ENCODE measurements at regions not wholly inside any gene's neighbourhood (a gene's known extent, or its start where the extent isn't known, plus 50 kb on each side); places are given as distances from the start of the nearest gene placed in this dataset.

DNA sequence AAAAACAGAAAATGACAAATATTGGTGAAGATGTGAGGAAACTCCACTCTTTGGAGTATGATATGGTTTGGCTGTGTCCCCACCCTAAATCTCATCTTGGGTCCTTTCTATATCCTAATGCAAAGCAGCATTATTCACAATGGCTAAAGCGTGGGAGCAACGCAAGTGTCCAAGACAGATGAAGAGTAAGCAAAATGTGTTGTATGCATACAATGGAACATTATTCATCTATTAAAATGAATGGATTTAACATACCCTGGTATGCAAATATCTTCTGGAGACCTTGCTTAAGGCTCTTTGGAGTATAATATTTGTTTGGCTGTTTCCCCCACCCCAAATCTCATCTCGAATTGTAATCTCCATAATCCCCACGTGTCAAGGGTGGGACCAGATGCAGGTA is 839.8 kb upstream of the POM121L12 start:
- Histone ChIP-seq H3K23ac (ENCODE audit: low read length) (no peak overlapping the region), H2BK5ac (ENCODE audit: low read length) (no peak overlapping the region), H3K79me2 (ENCODE audit: control insufficient read depth, insufficient read depth, low read length) (no peaks in the 10 kb centered on the region), H4K5ac (ENCODE audit: low read length) (no peak overlapping the region), H3K36me3 (ENCODE audit: control insufficient read depth, insufficient read depth, low read length) (no peaks in the 10 kb centered on the region), H3K4me3 (ENCODE audit: low read length) (no peak overlapping the region), H2BK120ac (ENCODE audit: low read depth, low read length) (no peak overlapping the region), H2AK5ac (ENCODE audit: low read length) (no peak overlapping the region), H3K4me2 (ENCODE audit: low read length) (no peak overlapping the region), H3K56ac (ENCODE audit: low read length) (no peak overlapping the region), H2BK15ac (replicated peaks; ENCODE audit: low read depth) (no peak overlapping the region), H4K8ac (ENCODE audit: low read depth, low read length) (no peak overlapping the region), H3K27me3 (ENCODE audit: insufficient read depth, low read length, poor library complexity) (no peaks in the 10 kb centered on the region), H3K4ac (ENCODE audit: low read depth, low read length) (no peak overlapping the region), H3K18ac (ENCODE audit: low read length) (no peak overlapping the region), H3K79me1 (ENCODE audit: low read length) (no peaks in the 10 kb centered on the region), H3K27ac (ENCODE audit: low read depth, low read length) (no peak overlapping the region), H3K9ac (ENCODE audit: low read length) (no peak overlapping the region), H3K4me1 (ENCODE audit: control insufficient read depth, low read depth, low read length) (no peaks in the 10 kb centered on the region)
- DNase-seq: no peak
- WGBS (ENCODE audit: extremely low coverage, insufficient coverage, low lambda C conversion rate): no CpG with 5 or more reads among the region's 4 CpGs

DNA sequence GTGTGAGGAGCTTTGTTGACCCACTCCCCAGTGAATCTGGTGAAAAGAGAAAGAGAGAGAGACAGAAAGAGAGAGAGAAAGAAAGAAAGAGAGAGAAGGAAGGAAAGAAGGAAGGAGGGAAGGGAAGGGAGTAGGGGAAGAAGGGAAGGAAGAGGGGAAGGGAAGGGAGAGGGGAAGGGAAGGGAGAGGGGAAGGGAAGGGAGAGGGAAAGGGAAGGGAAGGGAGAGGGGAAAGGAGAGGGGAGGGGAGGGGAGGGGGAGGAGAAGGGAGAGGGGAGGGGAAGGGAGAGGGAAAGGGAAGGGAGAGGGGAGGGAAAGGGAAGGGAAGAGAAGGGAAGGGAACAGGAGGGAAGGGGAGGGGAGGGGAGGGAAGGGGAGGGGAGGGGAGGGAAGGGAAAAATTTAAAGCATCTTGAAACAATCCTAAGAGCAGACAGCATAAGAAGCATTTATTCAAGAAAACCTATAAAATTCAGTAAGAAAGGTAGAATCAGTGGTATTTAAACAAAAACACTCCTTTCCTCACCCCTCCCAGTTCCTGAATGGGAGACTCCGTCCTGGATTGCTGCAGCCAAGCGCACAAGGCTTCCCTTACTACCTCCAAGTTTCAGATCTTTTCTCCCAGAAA is 846.2 kb upstream of the POM121L12 start:
- Histone ChIP-seq H3K23ac (ENCODE audit: low read length) (no peak overlapping the region), H3K4me1 (ENCODE audit: control insufficient read depth, low read depth, low read length) (no peaks in the 10 kb centered on the region), H2BK15ac (replicated peaks; ENCODE audit: low read depth) (no peak overlapping the region), H2BK5ac (ENCODE audit: low read length) (no peak overlapping the region), H3K18ac (ENCODE audit: low read length) (no peak overlapping the region), H3K4ac (ENCODE audit: low read depth, low read length) (no peak overlapping the region), H4K5ac (ENCODE audit: low read length) (no peak overlapping the region), H3K4me3 (ENCODE audit: low read length) (no peak overlapping the region), H3K79me1 (ENCODE audit: low read length) (no peaks in the 10 kb centered on the region), H3K4me2 (ENCODE audit: low read length) (no peak overlapping the region), H3K79me2 (ENCODE audit: control insufficient read depth, insufficient read depth, low read length) (no peaks in the 10 kb centered on the region), H4K8ac (ENCODE audit: low read depth, low read length) (no peak overlapping the region), H2BK120ac (ENCODE audit: low read depth, low read length) (no peak overlapping the region), H2AK5ac (ENCODE audit: low read length) (no peak overlapping the region), H3K27ac (ENCODE audit: low read depth, low read length) (no peak overlapping the region), H3K27me3 (ENCODE audit: insufficient read depth, low read length, poor library complexity) (no peaks in the 10 kb centered on the region), H3K9ac (ENCODE audit: low read length) (no peak overlapping the region), H3K56ac (ENCODE audit: low read length) (no peak overlapping the region), H3K36me3 (ENCODE audit: control insufficient read depth, insufficient read depth, low read length) (no peaks in the 10 kb centered on the region)
- no peak for DNase-seq
- WGBS (ENCODE audit: extremely low coverage, insufficient coverage, low lambda C conversion rate): no CpG with 5 or more reads among the region's 2 CpGs

DNA sequence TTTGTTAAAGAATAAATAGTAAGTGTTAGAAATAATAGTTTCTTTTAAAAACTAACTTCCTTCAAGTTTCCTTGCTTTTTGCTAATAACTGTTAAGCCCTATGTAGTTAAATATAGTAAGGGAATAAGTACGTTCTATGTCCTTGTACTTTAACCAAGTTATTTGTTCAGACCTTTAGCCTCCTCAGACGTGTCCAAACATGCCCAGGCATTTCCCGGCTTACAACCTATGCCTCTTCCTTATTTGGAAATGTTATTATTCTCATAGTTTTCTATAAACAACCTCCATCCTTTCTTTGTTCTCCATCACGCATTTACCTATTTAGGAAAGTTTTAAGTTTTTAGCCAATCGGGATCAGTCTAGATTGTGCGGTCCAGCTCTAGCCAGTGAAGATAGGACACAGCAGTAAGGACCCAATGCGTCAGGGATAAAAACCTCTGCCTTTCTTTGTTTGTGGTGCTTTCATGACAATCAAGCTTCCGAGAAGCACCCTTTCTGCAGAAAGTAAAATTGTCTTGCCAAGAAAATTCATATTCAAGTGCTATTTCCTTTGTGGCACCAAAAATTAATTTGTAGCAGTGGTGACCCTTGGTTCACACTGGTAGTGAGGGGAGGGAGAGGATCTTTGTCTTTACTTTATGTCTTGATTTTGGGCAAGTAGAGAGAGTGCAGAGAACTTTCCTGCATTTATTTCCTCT is 851.3 kb upstream of the POM121L12 start:
- DNase-seq: no peak
- no peak overlapping the region for H3K9ac ChIP-seq (ENCODE audit: low read length)
- no peaks in the 10 kb centered on the region for H3K27me3 ChIP-seq (ENCODE audit: insufficient read depth, low read length, poor library complexity)
- no peak overlapping the region for H3K56ac ChIP-seq (ENCODE audit: low read length)
- WGBS (ENCODE audit: extremely low coverage, insufficient coverage, low lambda C conversion rate): no CpG with 5 or more reads among the region's 8 CpGs
- H2BK15ac ChIP-seq (replicated peaks; ENCODE audit: low read depth): no peak overlapping the region
- no peak overlapping the region for H2BK120ac ChIP-seq (ENCODE audit: low read depth, low read length)
- H3K79me1 ChIP-seq (ENCODE audit: low read length): no peaks in the 10 kb centered on the region
- H3K4me3 ChIP-seq (ENCODE audit: low read length): no peak overlapping the region
- no peak overlapping the region for H2BK5ac ChIP-seq (ENCODE audit: low read length)
- H3K18ac ChIP-seq (ENCODE audit: low read length): no peak overlapping the region
- H3K4me2 ChIP-seq (ENCODE audit: low read length): no peak overlapping the region
- no peak overlapping the region for H3K4ac ChIP-seq (ENCODE audit: low read depth, low read length)
- no peaks in the 10 kb centered on the region for H3K79me2 ChIP-seq (ENCODE audit: control insufficient read depth, insufficient read depth, low read length)
- H4K5ac ChIP-seq (ENCODE audit: low read length): no peak overlapping the region
- H3K36me3 ChIP-seq (ENCODE audit: control insufficient read depth, insufficient read depth, low read length): no peaks in the 10 kb centered on the region
- no peak overlapping the region for H2AK5ac ChIP-seq (ENCODE audit: low read length)
- H3K23ac ChIP-seq (ENCODE audit: low read length): no peak overlapping the region
- no peaks in the 10 kb centered on the region for H3K4me1 ChIP-seq (ENCODE audit: control insufficient read depth, low read depth, low read length)
- no peak overlapping the region for H3K27ac ChIP-seq (ENCODE audit: low read depth, low read length)
- H4K8ac ChIP-seq (ENCODE audit: low read depth, low read length): no peak overlapping the region

DNA sequence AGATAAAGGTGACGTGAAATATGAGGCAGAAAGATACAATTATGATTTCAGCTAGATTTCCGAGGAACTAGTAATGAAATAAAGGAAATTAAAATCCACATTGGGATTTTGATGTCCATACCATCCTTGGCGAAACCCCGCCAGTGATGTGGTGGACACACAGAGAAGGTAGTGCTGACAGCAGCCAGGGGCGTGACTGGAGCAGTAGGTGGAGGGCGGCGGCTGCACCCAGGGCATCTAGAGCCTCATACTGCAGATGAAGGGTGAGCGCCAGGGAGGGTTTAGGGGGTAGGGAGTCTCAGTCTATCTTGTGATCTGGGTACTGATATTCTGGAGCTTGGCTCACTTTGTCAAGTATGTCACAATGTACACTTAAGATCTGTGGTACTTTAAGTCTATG is 855.5 kb upstream of the POM121L12 start:
- H4K5ac ChIP-seq (ENCODE audit: low read length): no peak overlapping the region
- H2BK5ac ChIP-seq (ENCODE audit: low read length): no peak overlapping the region
- H3K79me2 ChIP-seq (ENCODE audit: control insufficient read depth, insufficient read depth, low read length): no peaks in the 10 kb centered on the region
- no peak overlapping the region for H3K4ac ChIP-seq (ENCODE audit: low read depth, low read length)
- no peak overlapping the region for H2BK15ac ChIP-seq (replicated peaks; ENCODE audit: low read depth)
- no peak overlapping the region for H3K4me2 ChIP-seq (ENCODE audit: low read length)
- H4K8ac ChIP-seq (ENCODE audit: low read depth, low read length): no peak overlapping the region
- H3K79me1 ChIP-seq (ENCODE audit: low read length): no peaks in the 10 kb centered on the region
- H3K36me3 ChIP-seq (ENCODE audit: control insufficient read depth, insufficient read depth, low read length): no peaks in the 10 kb centered on the region
- H3K4me3 ChIP-seq (ENCODE audit: low read length): no peak overlapping the region
- WGBS (ENCODE audit: extremely low coverage, insufficient coverage, low lambda C conversion rate): no CpG with 5 or more reads among the region's 8 CpGs
- no peak overlapping the region for H3K56ac ChIP-seq (ENCODE audit: low read length)
- no peak overlapping the region for H3K27ac ChIP-seq (ENCODE audit: low read depth, low read length)
- no peak overlapping the region for H2AK5ac ChIP-seq (ENCODE audit: low read length)
- no peak overlapping the region for H2BK120ac ChIP-seq (ENCODE audit: low read depth, low read length)
- H3K4me1 ChIP-seq (ENCODE audit: control insufficient read depth, low read depth, low read length): no peaks in the 10 kb centered on the region
- no peak overlapping the region for H3K18ac ChIP-seq (ENCODE audit: low read length)
- H3K27me3 ChIP-seq (ENCODE audit: insufficient read depth, low read length, poor library complexity): no peaks in the 10 kb centered on the region
- no peak overlapping the region for H3K23ac ChIP-seq (ENCODE audit: low read length)
- DNase-seq: no peak
- H3K9ac ChIP-seq (ENCODE audit: low read length): no peak overlapping the region

DNA sequence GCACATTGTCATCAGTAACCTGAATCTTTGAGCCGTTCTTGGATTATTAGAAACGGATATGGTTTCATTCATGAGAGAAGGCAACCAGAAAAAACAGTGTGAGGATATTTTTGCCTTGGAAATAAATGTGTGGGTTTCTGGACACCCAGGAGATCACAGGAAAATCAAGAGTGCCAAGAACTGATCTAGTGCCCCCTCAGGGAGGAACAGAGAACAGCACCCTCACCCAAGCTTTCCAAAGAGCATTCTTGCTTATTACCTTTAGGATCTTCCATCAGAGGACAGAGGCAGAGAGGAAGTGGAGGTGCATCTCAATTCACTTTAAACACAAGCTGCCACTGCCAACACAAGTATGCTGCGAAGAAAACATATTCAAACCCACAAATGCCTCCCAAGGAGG is 851.5 kb upstream of the COBL start:
- H3K27me3 ChIP-seq (ENCODE audit: insufficient read depth, low read length, poor library complexity): no peaks in the 10 kb centered on the region
- no peak overlapping the region for H2BK15ac ChIP-seq (replicated peaks; ENCODE audit: low read depth)
- no peak overlapping the region for H3K4me3 ChIP-seq (ENCODE audit: low read length)
- no peaks in the 10 kb centered on the region for H3K4me1 ChIP-seq (ENCODE audit: control insufficient read depth, low read depth, low read length)
- no peak overlapping the region for H3K23ac ChIP-seq (ENCODE audit: low read length)
- no peak overlapping the region for H4K8ac ChIP-seq (ENCODE audit: low read depth, low read length)
- no peak overlapping the region for H2AK5ac ChIP-seq (ENCODE audit: low read length)
- H3K9ac ChIP-seq (ENCODE audit: low read length): no peak overlapping the region
- H3K79me2 ChIP-seq (ENCODE audit: control insufficient read depth, insufficient read depth, low read length): no peaks in the 10 kb centered on the region
- DNase-seq: peak; percentile 59
- no peak overlapping the region for H3K18ac ChIP-seq (ENCODE audit: low read length)
- no peak overlapping the region for H2BK5ac ChIP-seq (ENCODE audit: low read length)
- H3K4me2 ChIP-seq (ENCODE audit: low read length): no peak overlapping the region
- WGBS (ENCODE audit: extremely low coverage, insufficient coverage, low lambda C conversion rate): no CpG with 5 or more reads among the region's 3 CpGs
- no peaks in the 10 kb centered on the region for H3K36me3 ChIP-seq (ENCODE audit: control insufficient read depth, insufficient read depth, low read length)
- no peak overlapping the region for H4K5ac ChIP-seq (ENCODE audit: low read length)
- no peak overlapping the region for H3K56ac ChIP-seq (ENCODE audit: low read length)
- no peak overlapping the region for H3K27ac ChIP-seq (ENCODE audit: low read depth, low read length)
- H3K79me1 ChIP-seq (ENCODE audit: low read length): no peaks in the 10 kb centered on the region
- no peak overlapping the region for H2BK120ac ChIP-seq (ENCODE audit: low read depth, low read length)
- no peak overlapping the region for H3K4ac ChIP-seq (ENCODE audit: low read depth, low read length)

DNA sequence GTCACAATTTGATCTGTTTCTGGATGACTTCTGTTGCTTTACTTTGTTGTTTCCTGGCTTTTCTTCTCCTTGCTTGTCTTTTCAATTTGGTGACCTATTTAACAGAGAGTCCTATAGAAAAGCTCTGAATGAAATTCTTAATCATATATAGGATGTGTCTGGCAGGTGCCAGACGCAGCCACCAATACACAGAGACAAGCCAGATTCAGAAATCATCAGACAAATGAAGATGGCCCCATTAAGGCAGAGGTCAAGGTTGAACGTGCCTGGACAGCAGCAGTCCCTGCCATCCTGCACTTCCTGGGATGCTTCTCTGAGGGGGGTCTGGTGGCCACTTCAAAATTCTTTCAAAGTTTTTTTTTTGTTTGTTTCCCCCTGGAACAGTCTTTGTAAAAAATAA is 846.7 kb upstream of the COBL start:
- H3K18ac ChIP-seq (ENCODE audit: low read length): no peak overlapping the region
- no peak overlapping the region for H2BK15ac ChIP-seq (replicated peaks; ENCODE audit: low read depth)
- no peak overlapping the region for H2AK5ac ChIP-seq (ENCODE audit: low read length)
- no peak overlapping the region for H3K27ac ChIP-seq (ENCODE audit: low read depth, low read length)
- H3K56ac ChIP-seq (ENCODE audit: low read length): no peak overlapping the region
- H3K4me3 ChIP-seq (ENCODE audit: low read length): no peak overlapping the region
- H3K23ac ChIP-seq (ENCODE audit: low read length): no peak overlapping the region
- no peak overlapping the region for H3K4ac ChIP-seq (ENCODE audit: low read depth, low read length)
- no peak overlapping the region for H4K8ac ChIP-seq (ENCODE audit: low read depth, low read length)
- H2BK5ac ChIP-seq (ENCODE audit: low read length): no peak overlapping the region
- DNase-seq: no peak
- H2BK120ac ChIP-seq (ENCODE audit: low read depth, low read length): no peak overlapping the region
- H3K79me1 ChIP-seq (ENCODE audit: low read length): no peaks in the 10 kb centered on the region
- H3K4me1 ChIP-seq (ENCODE audit: control insufficient read depth, low read depth, low read length): no peaks in the 10 kb centered on the region
- H3K79me2 ChIP-seq (ENCODE audit: control insufficient read depth, insufficient read depth, low read length): no peaks in the 10 kb centered on the region
- no peaks in the 10 kb centered on the region for H3K27me3 ChIP-seq (ENCODE audit: insufficient read depth, low read length, poor library complexity)
- H4K5ac ChIP-seq (ENCODE audit: low read length): no peak overlapping the region
- H3K36me3 ChIP-seq (ENCODE audit: control insufficient read depth, insufficient read depth, low read length): no peaks in the 10 kb centered on the region
- H3K9ac ChIP-seq (ENCODE audit: low read length): no peak overlapping the region
- no peak overlapping the region for H3K4me2 ChIP-seq (ENCODE audit: low read length)
- no CpG with 5 or more reads among the region's 2 CpGs for WGBS (ENCODE audit: extremely low coverage, insufficient coverage, low lambda C conversion rate)
